SK-N-MC (cell line): ENCODE measurements at regions not wholly inside any gene's neighbourhood (a gene's known extent, or its start where the extent isn't known, plus 50 kb on each side); places are given as distances from the start of the nearest gene placed in this dataset.

Source experiments
- DNase-seq: peaks from one replicate; pipeline ENCODE4 v3.0.0-alpha.2; 2011; ENCODE audit warnings: low read depth, low spot score
- H3K27ac ChIP-seq: fragments of 200-600 bp; sonication (generic); 2 replicates; pipeline ENCODE4 v1.5.1; 2016; ENCODE audit warnings: mixed run types
- H3K36me3 ChIP-seq: fragments of 200-600 bp; sonication (generic); 2 replicates; pipeline ENCODE4 v1.6.1; 2017; ENCODE audit warnings: antibody characterized with exemption, low read length, mixed read lengths; ENCODE audit not compliant: insufficient read depth
- H3K4me3 ChIP-seq: fragments of 200-600 bp; sonication (generic); 2 replicates; pipeline ENCODE4 v1.5.1; 2016
- H3K9ac ChIP-seq: fragments of 200-600 bp; sonication (generic); 2 replicates; pipeline ENCODE4 v1.8.0; 2017; ENCODE audit warnings: mixed run types, mixed read lengths; ENCODE audit not compliant: insufficient read length
- H3K9me3 ChIP-seq: fragments of 200-600 bp; sonication (generic); 2 replicates; pipeline ENCODE4 v1.6.1; 2017; ENCODE audit warnings: low read depth, mild to moderate bottlenecking, antibody characterized with exemption, low read length, moderate library complexity, mixed read lengths
- EZH2 ChIP-seq: fragments of 200-600 bp; sonication (generic); IDR thresholded peaks from one replicate; pipeline ENCODE4 v1.6.1; 2017; ENCODE audit warnings: antibody characterized with exemption
- FOXP2 ChIP-seq: optimal IDR thresholded peaks from 2 replicates; pipeline ENCODE3; 2011; ENCODE audit warnings: mild to moderate bottlenecking, moderate library complexity; ENCODE audit not compliant: insufficient read depth; ENCODE audit errors: extremely low read length, control extremely low read depth
- POLR2AphosphoS5 ChIP-seq: IDR thresholded peaks from 2 replicates; pipeline ENCODE4 v1.6.1; 2012; ENCODE audit warnings: mild to moderate bottlenecking, low read depth, low read length, borderline replicate concordance

GRCh38 chr2:3044587-3045317 is 332.9 kb downstream of the EIPR1 start:
- no peak for TF ChIP-seq EZH2
- TF ChIP-seq POLR2AphosphoS5, result no peak
- TF ChIP-seq FOXP2, result no peak
- H3K27ac ChIP-seq, result no peak overlapping the region
- DNase-seq, result no peak
- no peaks in the 10 kb centered on the region for H3K9me3 ChIP-seq
- H3K9ac ChIP-seq, result no peak overlapping the region
- no peaks in the 10 kb centered on the region for H3K36me3 ChIP-seq
- no peak overlapping the region for H3K4me3 ChIP-seq

- no peaks in the 10 kb centered on the region for H3K9me3 ChIP-seq
- no peak for TF ChIP-seq POLR2AphosphoS5
- TF ChIP-seq FOXP2, result no peak
- no peak for TF ChIP-seq EZH2
- no peak overlapping the region for H3K27ac ChIP-seq
- no peak for DNase-seq
- no peak overlapping the region for H3K4me3 ChIP-seq
- no peak overlapping the region for H3K9ac ChIP-seq
- H3K36me3 ChIP-seq, result no peaks in the 10 kb centered on the region
Measured at GRCh38 chr2:3043726-3044125, 333.9 kb downstream of the EIPR1 start.

DNA sequence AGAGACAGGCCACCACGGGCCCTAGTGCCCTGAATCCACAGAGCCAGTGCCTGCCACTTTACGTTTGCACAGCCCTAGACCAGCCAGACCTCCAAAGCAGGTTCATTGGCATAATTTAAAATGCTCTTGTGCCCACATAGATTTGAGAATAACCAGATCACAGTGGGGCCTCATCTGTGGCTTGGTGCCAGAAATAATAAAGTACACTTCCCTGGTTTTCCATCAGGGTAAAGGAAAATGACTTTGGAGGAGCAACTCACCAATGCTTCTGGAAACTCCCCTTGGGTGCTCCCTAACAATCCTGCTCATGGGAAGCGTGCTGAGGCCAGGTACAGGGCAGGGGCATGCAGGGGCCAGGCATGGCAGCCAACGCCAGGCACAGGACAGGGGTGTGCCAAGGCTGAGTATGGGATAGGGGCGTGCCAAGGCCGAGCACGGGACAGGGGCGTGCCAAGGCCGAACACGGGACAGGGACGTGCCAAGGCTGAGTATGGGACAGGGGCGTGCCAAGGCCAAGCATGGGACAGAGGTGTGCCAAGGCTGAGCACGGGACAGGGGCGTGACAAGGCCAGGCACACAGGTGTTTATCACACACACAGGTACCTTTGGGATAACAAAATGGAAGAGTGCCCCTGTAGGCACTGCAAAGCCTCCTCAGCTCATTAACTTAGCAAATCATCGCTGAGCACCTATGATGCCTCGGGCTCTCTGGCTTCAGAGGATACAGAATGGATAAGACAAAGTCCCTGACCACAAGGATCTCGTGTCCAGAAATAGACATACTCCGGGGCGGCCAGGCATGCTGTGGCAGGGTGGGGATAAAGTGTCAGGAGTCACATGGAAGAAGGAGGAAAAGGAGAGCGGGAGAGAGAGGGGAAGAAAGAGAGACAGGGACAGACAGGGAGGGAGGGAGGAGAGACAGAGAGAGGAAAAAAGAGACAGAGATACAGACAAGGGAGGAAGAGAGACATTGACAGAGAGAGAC is 334.7 kb downstream of the EIPR1 start:
- Histone ChIP-seq H3K36me3 (no peaks in the 10 kb centered on the region), H3K9me3 (no peaks in the 10 kb centered on the region), H3K4me3 (no peak overlapping the region), H3K27ac (no peak overlapping the region), H3K9ac (no peak overlapping the region)
- no peak for DNase-seq
- TF ChIP-seq EZH2, result no peak
- TF ChIP-seq FOXP2, result no peak
- TF ChIP-seq POLR2AphosphoS5, result no peak

DNA sequence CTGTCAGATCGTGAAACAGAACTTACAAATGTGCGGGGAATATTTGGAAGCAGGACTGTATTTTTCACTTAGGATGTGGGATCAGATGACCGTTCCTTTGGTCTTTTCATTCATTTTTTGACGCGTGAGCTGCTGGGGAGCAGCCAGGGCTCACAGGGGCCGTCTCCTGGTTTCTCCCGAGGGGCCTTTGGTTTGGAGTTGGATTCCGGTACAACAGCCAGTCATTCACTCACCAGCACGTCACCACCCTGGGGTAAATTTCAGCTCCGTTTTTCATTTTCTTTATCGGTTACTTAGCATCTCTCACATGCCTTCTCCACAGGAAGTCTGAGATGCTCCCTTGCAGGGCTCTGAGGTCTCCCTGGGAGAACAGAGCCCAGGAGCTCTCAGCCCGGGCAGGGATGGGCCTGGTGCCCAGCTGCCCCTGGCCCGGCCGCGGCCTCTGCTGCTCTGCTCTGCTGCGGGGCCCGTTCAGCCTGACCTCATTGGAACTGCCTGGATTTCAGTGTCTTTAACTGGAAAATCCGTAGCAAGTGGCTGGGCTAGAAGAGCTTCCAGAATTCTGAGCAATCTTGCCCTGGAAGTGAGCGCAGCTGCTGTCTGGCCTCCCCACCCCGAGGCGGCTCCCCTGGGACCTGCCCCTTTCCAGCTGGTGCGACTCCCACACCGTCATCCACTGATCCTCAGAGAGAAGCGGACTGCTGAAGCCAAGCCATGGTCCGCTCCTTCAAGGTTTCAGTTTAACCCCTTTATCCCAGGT is 335.6 kb downstream of the EIPR1 start:
- TF ChIP-seq FOXP2 (no peak), POLR2AphosphoS5 (no peak), EZH2 (no peak)
- H3K4me3 ChIP-seq, result no peak overlapping the region
- H3K36me3 ChIP-seq, result no peaks in the 10 kb centered on the region
- no peak for DNase-seq
- H3K9ac ChIP-seq, result no peak overlapping the region
- no peaks in the 10 kb centered on the region for H3K9me3 ChIP-seq
- no peak overlapping the region for H3K27ac ChIP-seq

GRCh38 chr2:3041246-3041645 is 336.4 kb downstream of the EIPR1 start:
- Histone ChIP-seq H3K9me3 (no peaks in the 10 kb centered on the region), H3K4me3 (no peak overlapping the region), H3K27ac (no peak overlapping the region), H3K9ac (no peak overlapping the region), H3K36me3 (no peaks in the 10 kb centered on the region)
- TF ChIP-seq POLR2AphosphoS5 (no peak), FOXP2 (no peak), EZH2 (no peak)
- DNase-seq, result no peak

DNA sequence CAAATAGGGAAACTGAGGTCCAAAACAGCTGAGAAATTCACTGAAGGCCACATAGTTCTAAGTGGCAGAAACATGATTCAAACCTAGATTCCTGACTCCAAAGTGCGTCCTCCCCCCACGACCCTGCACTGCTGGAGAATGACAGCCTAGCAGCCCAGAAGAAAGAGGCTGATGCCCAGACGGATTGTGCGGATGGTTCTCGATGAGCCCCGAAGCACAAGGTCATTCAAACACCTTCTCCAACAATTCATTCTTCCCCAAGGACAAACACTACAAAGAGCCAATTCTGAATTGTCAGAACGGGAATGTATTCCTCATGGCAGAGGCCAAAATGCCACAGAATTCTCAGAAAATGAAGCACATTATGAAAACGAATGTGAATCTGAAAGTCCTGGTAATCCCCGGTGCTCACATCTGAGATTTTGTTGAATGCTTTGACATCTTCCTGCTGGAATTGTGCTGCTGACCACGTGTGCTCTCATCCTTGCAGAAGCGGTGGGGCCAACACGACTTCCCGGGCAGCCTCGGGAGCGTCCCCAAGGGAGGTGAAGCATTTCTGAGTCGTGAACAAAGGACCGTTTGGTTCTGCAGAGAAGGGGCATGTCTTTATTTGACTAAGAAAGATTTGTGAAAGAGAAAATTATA is 337.0 kb downstream of the EIPR1 start:
- no peak for DNase-seq
- Histone ChIP-seq H3K4me3 (no peak overlapping the region), H3K9me3 (no peaks in the 10 kb centered on the region), H3K9ac (no peak overlapping the region), H3K27ac (no peak overlapping the region), H3K36me3 (no peaks in the 10 kb centered on the region)
- TF ChIP-seq POLR2AphosphoS5 (no peak), FOXP2 (no peak), EZH2 (no peak)

GRCh38 chr2:3040066-3040428 is 337.6 kb downstream of the EIPR1 start:
- H3K27ac ChIP-seq, result no peak overlapping the region
- H3K9ac ChIP-seq, result no peak overlapping the region
- H3K4me3 ChIP-seq, result no peak overlapping the region
- DNase-seq, result no peak
- TF ChIP-seq POLR2AphosphoS5, result no peak
- no peak for TF ChIP-seq FOXP2
- TF ChIP-seq EZH2, result no peak
- no peaks in the 10 kb centered on the region for H3K36me3 ChIP-seq
- no peaks in the 10 kb centered on the region for H3K9me3 ChIP-seq
